ENCODE measurements at regions not wholly inside any gene's neighbourhood (a gene's known extent, or its start where the extent isn't known, plus 50 kb on each side); places are given as distances from the start of the nearest gene placed in this dataset.

- no peak for TF ChIP-seq REST (IDR thresholded peaks at IDR 0.05; ENCODE audit: insufficient read depth in 1 of 2, low read depth in 2 of 2, low read length in 1 of 2)
- no peak for TF ChIP-seq CTCF (IDR thresholded peaks at IDR 0.05)
- TF ChIP-seq TCF7L2 (IDR thresholded peaks at IDR 0.05; ENCODE audit: low read depth, low read length): no peak
Measured at GRCh38 chr14:27886256-27886655, 880.3 kb upstream of the FOXG1 start.
